ENCODE measurements at regions not wholly inside any gene's neighbourhood (a gene's known extent, or its start where the extent isn't known, plus 50 kb on each side); places are given as distances from the start of the nearest gene placed in this dataset.

DNA sequence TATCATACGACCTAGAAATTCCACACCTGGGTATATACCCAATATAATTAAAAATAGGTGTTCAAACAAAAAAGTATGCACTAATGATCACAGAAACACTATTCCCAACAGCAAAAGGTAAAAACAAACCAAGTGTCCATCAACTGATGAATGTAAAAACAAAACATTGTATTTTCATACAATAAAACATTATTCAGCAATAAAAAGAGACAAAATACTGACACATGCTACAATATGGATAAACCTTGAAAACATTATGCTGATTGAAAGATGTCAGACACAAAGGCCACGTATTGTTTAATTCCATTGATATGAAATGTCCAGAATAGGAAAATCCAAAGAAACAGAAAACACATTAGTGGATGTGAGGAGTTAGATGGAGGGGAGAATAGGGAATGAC is 71.0 kb downstream of the RPL22L1 start:
- no peaks in the 10 kb centered on the region for H3K4me1 ChIP-seq (ENCODE audit: low read length)
- no peaks in the 10 kb centered on the region for H3K9me3 ChIP-seq (replicated peaks; ENCODE audit: insufficient read depth, low read length)
- H3K9me2 ChIP-seq (replicated peaks; ENCODE audit: insufficient read depth, low read length) = no peaks in the 10 kb centered on the region

DNA sequence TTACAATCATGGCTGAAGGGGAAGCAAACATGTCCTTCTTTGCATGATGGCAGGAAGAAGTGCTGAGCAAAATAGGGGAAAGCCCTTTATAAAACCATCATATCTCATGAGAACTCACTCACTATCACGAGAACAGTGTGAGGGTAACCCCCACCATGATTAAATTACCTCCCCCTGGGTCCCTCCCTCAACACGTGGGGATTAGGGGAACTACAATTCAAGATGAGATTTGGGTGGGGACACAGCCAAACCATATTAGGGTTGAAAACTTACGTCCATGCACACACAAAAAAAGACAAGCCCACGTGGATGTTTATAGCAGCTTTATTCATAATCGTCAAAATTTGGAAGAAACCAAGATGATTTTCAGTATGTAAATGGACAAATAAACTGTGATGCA is 72.3 kb downstream of the RPL22L1 start:
- Histone ChIP-seq H3K27ac (ENCODE audit: low read length) (no peak overlapping the region), H3F3A (ENCODE audit: insufficient read depth, low read length) (no peaks in the 10 kb centered on the region), H3K9ac (ENCODE audit: low read length) (no peak overlapping the region), H3K4me2 (ENCODE audit: low read depth, low read length) (no peak overlapping the region), H3K4me1 (ENCODE audit: low read length) (no peaks in the 10 kb centered on the region), H3K36me3 (replicated peaks; ENCODE audit: insufficient read depth, low read length) (no peaks in the 10 kb centered on the region), H2AFZ (ENCODE audit: low read length) (no peak overlapping the region), H3K9me3 (replicated peaks; ENCODE audit: insufficient read depth, low read length) (no peaks in the 10 kb centered on the region), H3K27me3 (replicated peaks; ENCODE audit: insufficient read depth, low read length) (no peaks in the 10 kb centered on the region), H3K4me3 (ENCODE audit: low read length) (no peak overlapping the region), H3K79me2 (ENCODE audit: low read length) (no peaks in the 10 kb centered on the region), H3K9me2 (replicated peaks; ENCODE audit: insufficient read depth, low read length) (no peaks in the 10 kb centered on the region), H4K20me1 (ENCODE audit: insufficient read depth, low read length) (no peaks in the 10 kb centered on the region)
- DNase-seq = no peak
- no peak for TF ChIP-seq EZH2 (optimal IDR thresholded peaks at IDR 0.05; ENCODE audit: low read depth, low read length)
- TF ChIP-seq, protein P1, sequence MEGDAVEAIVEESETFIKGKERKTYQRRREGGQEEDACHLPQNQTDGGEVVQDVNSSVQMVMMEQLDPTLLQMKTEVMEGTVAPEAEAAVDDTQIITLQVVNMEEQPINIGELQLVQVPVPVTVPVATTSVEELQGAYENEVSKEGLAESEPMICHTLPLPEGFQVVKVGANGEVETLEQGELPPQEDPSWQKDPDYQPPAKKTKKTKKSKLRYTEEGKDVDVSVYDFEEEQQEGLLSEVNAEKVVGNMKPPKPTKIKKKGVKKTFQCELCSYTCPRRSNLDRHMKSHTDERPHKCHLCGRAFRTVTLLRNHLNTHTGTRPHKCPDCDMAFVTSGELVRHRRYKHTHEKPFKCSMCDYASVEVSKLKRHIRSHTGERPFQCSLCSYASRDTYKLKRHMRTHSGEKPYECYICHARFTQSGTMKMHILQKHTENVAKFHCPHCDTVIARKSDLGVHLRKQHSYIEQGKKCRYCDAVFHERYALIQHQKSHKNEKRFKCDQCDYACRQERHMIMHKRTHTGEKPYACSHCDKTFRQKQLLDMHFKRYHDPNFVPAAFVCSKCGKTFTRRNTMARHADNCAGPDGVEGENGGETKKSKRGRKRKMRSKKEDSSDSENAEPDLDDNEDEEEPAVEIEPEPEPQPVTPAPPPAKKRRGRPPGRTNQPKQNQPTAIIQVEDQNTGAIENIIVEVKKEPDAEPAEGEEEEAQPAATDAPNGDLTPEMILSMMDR (IDR thresholded peaks at IDR 0.05; ENCODE audit: low read length) = no peak
- no peak for TF ChIP-seq EZH2phosphoT487 (IDR thresholded peaks at IDR 0.05; ENCODE audit: low read length)

More for the DNA sequence above, 71.0 kb downstream of the RPL22L1 start:
- Histone ChIP-seq H3K4me2 (ENCODE audit: low read depth, low read length) (no peak overlapping the region), H3K79me2 (ENCODE audit: low read length) (no peaks in the 10 kb centered on the region), H3K27me3 (replicated peaks; ENCODE audit: insufficient read depth, low read length) (no peaks in the 10 kb centered on the region), H4K20me1 (ENCODE audit: insufficient read depth, low read length) (no peaks in the 10 kb centered on the region), H3K36me3 (replicated peaks; ENCODE audit: insufficient read depth, low read length) (no peaks in the 10 kb centered on the region), H3K4me3 (ENCODE audit: low read length) (no peak overlapping the region), H3K9ac (ENCODE audit: low read length) (no peak overlapping the region), H3F3A (ENCODE audit: insufficient read depth, low read length) (no peaks in the 10 kb centered on the region), H2AFZ (ENCODE audit: low read length) (no peak overlapping the region), H3K27ac (ENCODE audit: low read length) (no peak overlapping the region)
- TF ChIP-seq EZH2 (optimal IDR thresholded peaks at IDR 0.05; ENCODE audit: low read depth, low read length) (no peak), EZH2phosphoT487 (IDR thresholded peaks at IDR 0.05; ENCODE audit: low read length) (no peak)
- TF ChIP-seq, protein P1 (IDR thresholded peaks at IDR 0.05; ENCODE audit: low read length) = no peak
- no peak for DNase-seq

DNA sequence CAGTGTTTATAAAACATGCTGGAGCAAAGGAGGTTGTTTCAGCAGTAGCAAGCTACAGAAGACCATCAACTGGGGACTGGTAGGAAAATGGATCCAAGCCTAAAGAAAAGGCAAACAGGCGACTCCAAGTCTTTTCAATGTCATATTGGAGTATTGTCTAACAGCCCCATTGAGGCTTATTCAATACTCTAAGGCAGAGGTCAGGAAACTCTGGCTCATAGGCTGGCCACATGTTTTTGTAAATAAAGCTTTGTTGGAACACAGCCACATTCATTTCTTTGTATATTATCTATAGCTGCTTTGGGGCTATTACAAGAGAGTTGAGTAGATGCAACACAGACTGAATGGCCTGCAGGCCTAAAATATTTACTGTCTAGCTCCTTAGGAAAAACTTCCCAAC is 77.5 kb downstream of the RPL22L1 start:
- H3K27me3 ChIP-seq (replicated peaks; ENCODE audit: insufficient read depth, low read length) = no peaks in the 10 kb centered on the region
- no peaks in the 10 kb centered on the region for H3K9me3 ChIP-seq (replicated peaks; ENCODE audit: insufficient read depth, low read length)
- H3K4me1 ChIP-seq (ENCODE audit: low read length) = no peaks in the 10 kb centered on the region
- no peak overlapping the region for H3K27ac ChIP-seq (ENCODE audit: low read length)
- H3K9ac ChIP-seq (ENCODE audit: low read length) = no peak overlapping the region
- H3K9me2 ChIP-seq (replicated peaks; ENCODE audit: insufficient read depth, low read length) = no peaks in the 10 kb centered on the region
- H3K36me3 ChIP-seq (replicated peaks; ENCODE audit: insufficient read depth, low read length) = no peaks in the 10 kb centered on the region
- H3K79me2 ChIP-seq (ENCODE audit: low read length) = no peaks in the 10 kb centered on the region
- H3K4me3 ChIP-seq (ENCODE audit: low read length) = no peak overlapping the region
- no peak overlapping the region for H2AFZ ChIP-seq (ENCODE audit: low read length)
- no peaks in the 10 kb centered on the region for H4K20me1 ChIP-seq (ENCODE audit: insufficient read depth, low read length)
- no peaks in the 10 kb centered on the region for H3F3A ChIP-seq (ENCODE audit: insufficient read depth, low read length)
- H3K4me2 ChIP-seq (ENCODE audit: low read depth, low read length) = no peak overlapping the region
- DNase-seq = no peak
- TF ChIP-seq, protein P1 (IDR thresholded peaks at IDR 0.05; ENCODE audit: low read length) = no peak
- no peak for TF ChIP-seq EZH2phosphoT487 (IDR thresholded peaks at IDR 0.05; ENCODE audit: low read length)

Data from MM.1S (cell line).